GM23338 (cell line): ENCODE measurements at regions not wholly inside any gene's neighbourhood (a gene's known extent, or its start where the extent isn't known, plus 50 kb on each side); places are given as distances from the start of the nearest gene placed in this dataset.
"Not testable (repeated sequence)": the region's sequence is repeated elsewhere in the genome, so short reads cannot be mapped to it uniquely, and the experiment has no call there.

Experiments
- ATAC-seq: fragments of 200-7000 bp; cut with Tn5 transposase; 3 replicates; pipeline ENCODE4 v1.9.1; 2020
- DNase-seq: peaks from one replicate; pipeline ENCODE4 v3.0.0-alpha.2; 2015; ENCODE audit warnings: low spot score
- H2AFZ ChIP-seq: fragments of 200-600 bp; sonication (generic); 2 replicates; pipeline ENCODE4 v1.8.0; 2016; ENCODE audit warnings: antibody characterized with exemption, mild to moderate bottlenecking, moderate library complexity
- H3F3A ChIP-seq: fragments of 200-600 bp; sonication (generic); replicated peaks from 2 replicates; pipeline ENCODE4 v1.8.0; 2017; ENCODE audit warnings: antibody characterized with exemption, mixed run types, low read depth
- H3K27ac ChIP-seq: fragments of 200-600 bp; sonication (generic); 2 replicates; pipeline ENCODE4 v1.6.1; 2016; ENCODE audit warnings: low read depth
- H3K27me3 ChIP-seq: fragments of 200-600 bp; sonication (generic); 2 replicates; pipeline ENCODE4 v1.8.0; 2016; ENCODE audit warnings: mild to moderate bottlenecking, mixed run types, moderate library complexity; ENCODE audit not compliant: insufficient read depth
- H3K36me3 ChIP-seq: fragments of 200-600 bp; sonication (generic); 2 replicates; pipeline ENCODE4 v1.8.0; 2016; ENCODE audit warnings: mild to moderate bottlenecking; ENCODE audit not compliant: insufficient read depth
- H3K4me1 ChIP-seq: fragments of 200-600 bp; sonication (generic); 2 replicates; pipeline ENCODE4 v1.8.0; 2016; ENCODE audit warnings: mild to moderate bottlenecking, moderate library complexity; ENCODE audit not compliant: insufficient read depth
- H3K4me2 ChIP-seq: fragments of 200-600 bp; sonication (generic); 2 replicates; pipeline ENCODE4 v1.7.1; 2017; ENCODE audit warnings: mixed run types
- H3K4me3 ChIP-seq: fragments of 200-600 bp; sonication (generic); 2 replicates; pipeline ENCODE4 v1.6.1; 2016; ENCODE audit warnings: mixed run types
- H3K79me2 ChIP-seq: fragments of 200-600 bp; sonication (generic); replicated peaks from 2 replicates; pipeline ENCODE4 v1.8.0; 2017; ENCODE audit warnings: mild to moderate bottlenecking; ENCODE audit not compliant: insufficient read depth
- H3K9me2 ChIP-seq: fragments of 200-600 bp; sonication (generic); 2 replicates; pipeline ENCODE4 v1.8.0; 2017; ENCODE audit not compliant: insufficient read depth
- H4K20me1 ChIP-seq: fragments of 200-600 bp; sonication (generic); replicated peaks from 2 replicates; pipeline ENCODE4 v1.8.0; 2017; ENCODE audit warnings: mild to moderate bottlenecking; ENCODE audit not compliant: insufficient read depth
- H3K27ac Mint-ChIP-seq: 2 replicates; pipeline ENCODE4 v1.8.0; 2020; ENCODE audit warnings: inconsistent platforms, mild to moderate bottlenecking, moderate library complexity, mixed read lengths
- H3K27me3 Mint-ChIP-seq: 3 replicates; pipeline ENCODE4 v1.8.0; 2022; ENCODE audit warnings: low read depth, mild to moderate bottlenecking, moderate library complexity, mixed read lengths, inconsistent platforms; ENCODE audit not compliant: insufficient read depth, poor library complexity
- H3K36me3 Mint-ChIP-seq: 3 replicates; pipeline ENCODE4 v1.8.0; 2021; ENCODE audit warnings: low read depth, mild to moderate bottlenecking, inconsistent platforms, moderate library complexity, mixed read lengths
- H3K4me1 Mint-ChIP-seq: 3 replicates; pipeline ENCODE4 v1.8.0; 2020; ENCODE audit warnings: mild to moderate bottlenecking, inconsistent platforms, mixed read lengths
- H3K4me3 Mint-ChIP-seq: 3 replicates; pipeline ENCODE4 v1.8.0; 2021; ENCODE audit warnings: moderate library complexity, mild to moderate bottlenecking, inconsistent platforms, mixed read lengths
- H3K9me3 Mint-ChIP-seq: 3 replicates; pipeline ENCODE4 v1.8.0; 2020; ENCODE audit warnings: moderate library complexity, mild to moderate bottlenecking, inconsistent platforms, mixed read lengths
- EZH2 ChIP-seq: fragments of 200-600 bp; sonication (generic); IDR thresholded peaks from one replicate; pipeline ENCODE4 v1.8.0; 2017; ENCODE audit warnings: antibody characterized with exemption, mild to moderate bottlenecking, low read depth; ENCODE audit not compliant: unreplicated experiment
- NANOG ChIP-seq: IDR thresholded peaks from 2 replicates; pipeline ENCODE4 v1.6.1; 2016; ENCODE audit warnings: antibody characterized with exemption, borderline replicate concordance
- POLR2AphosphoS5 ChIP-seq: IDR thresholded peaks from 2 replicates; pipeline ENCODE4 v1.6.1; 2016; ENCODE audit warnings: antibody characterized with exemption, low read depth
- STAT1 ChIP-seq: IDR thresholded peaks from one replicate; pipeline ENCODE4 v1.6.1; 2016; ENCODE audit warnings: antibody characterized with exemption; ENCODE audit not compliant: unreplicated experiment
- ZNF114 ChIP-seq: fragments of 250-450 bp; sonication (Bioruptor Pico); IDR thresholded peaks from 2 replicates; pipeline ENCODE4 v1.5.0; 2020; ENCODE audit warnings: mild to moderate bottlenecking, moderate library complexity
- ZNF331 ChIP-seq: fragments of 250-450 bp; sonication (Bioruptor Pico); IDR thresholded peaks from 2 replicates; pipeline ENCODE4 v1.5.0; 2020; ENCODE audit warnings: low read depth, mild to moderate bottlenecking, moderate library complexity
- TF ChIP-seq, protein P1 (sequence below), 2 experiments: fragments of 200-600 bp in 1 of 2; sonication (generic) in 1 of 2; conservative IDR thresholded peaks; 2 replicates each; pipeline versions ENCODE4 v1.5.1 to v1.6.1; 2016 to 2017; ENCODE audit warnings: antibody characterized with exemption in 2 of 2, low read depth in 2 of 2, mild to moderate bottlenecking in 2 of 2, moderate library complexity in 1 of 2
- TF ChIP-seq, protein P2 (sequence below): IDR thresholded peaks from 2 replicates; pipeline ENCODE4 v1.6.1; 2016; ENCODE audit warnings: antibody characterized with exemption
- TF ChIP-seq, protein P3 (sequence below): fragments of 250-450 bp; sonication (Bioruptor Pico); IDR thresholded peaks from 2 replicates; pipeline ENCODE4 v1.5.0; 2020; ENCODE audit warnings: mild to moderate bottlenecking, moderate library complexity
- TF ChIP-seq, protein P4 (sequence below): IDR thresholded peaks from one replicate; pipeline ENCODE4 v1.6.1; 2018; ENCODE audit warnings: antibody characterized with exemption; ENCODE audit not compliant: unreplicated experiment

DNA sequence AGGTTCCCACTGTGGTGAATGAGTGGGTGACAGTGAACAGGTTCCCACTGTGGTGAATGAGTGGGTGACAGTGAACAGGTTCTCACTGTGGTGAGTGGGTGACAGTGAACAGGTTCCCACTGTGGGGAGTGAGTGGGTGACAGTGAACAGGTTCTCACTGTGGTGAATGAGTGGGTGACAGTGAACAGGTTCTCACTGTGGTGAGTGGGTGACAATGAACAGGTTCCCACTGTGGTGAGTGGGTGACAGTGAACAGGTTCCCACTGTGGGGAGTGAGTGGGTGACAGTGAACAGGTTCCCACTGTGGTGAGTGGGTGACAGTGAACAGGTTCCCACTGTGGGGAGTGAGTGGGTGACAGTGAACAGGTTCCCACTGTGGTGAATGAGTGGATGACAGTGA, 637.6 kb downstream of the UQCRFS1 start:
- not testable (repeated sequence) for H3K9me3 Mint-ChIP-seq, DNase-seq, ATAC-seq, H3K36me3 Mint-ChIP-seq, H3K27ac Mint-ChIP-seq, H3K4me3 Mint-ChIP-seq, H3K4me3 ChIP-seq, H3K27ac ChIP-seq, H3K27me3 Mint-ChIP-seq, H3F3A ChIP-seq, H3K36me3 ChIP-seq, H3K27me3 ChIP-seq, H4K20me1 ChIP-seq, H3K79me2 ChIP-seq, H3K4me2 ChIP-seq, H3K9me2 ChIP-seq, H2AFZ ChIP-seq
- H3K4me1 ChIP-seq = peaks cover 13% of the 10 kb centered on the region; the same call in 1 of the 2 replicates
- H3K4me1 Mint-ChIP-seq = peaks cover 17% of the 10 kb centered on the region

DNA sequence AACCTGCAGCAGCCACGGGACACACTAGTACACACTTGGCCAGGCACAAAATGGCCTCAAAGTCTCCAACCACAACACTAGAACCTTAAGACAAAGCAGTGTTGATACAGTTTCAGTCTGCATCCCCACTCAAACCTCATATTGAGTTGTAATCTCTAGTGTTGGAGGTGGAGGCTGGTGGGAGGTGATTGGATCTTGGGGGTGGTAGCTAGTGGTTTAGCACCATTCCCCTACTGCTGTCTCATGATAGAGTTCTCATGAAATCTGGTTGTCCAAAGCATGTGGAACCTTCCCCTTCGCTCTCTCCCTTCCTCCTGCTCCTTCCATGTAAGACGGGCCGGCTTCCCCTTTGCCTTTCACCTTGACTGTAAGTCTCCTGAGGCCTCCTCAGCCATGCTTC, 638.7 kb downstream of the UQCRFS1 start:
- peaks cover 7% of the 10 kb centered on the region for H3K27me3 Mint-ChIP-seq
- no peaks in the 10 kb centered on the region for H4K20me1 ChIP-seq
- no peak overlapping the region for H3K4me3 Mint-ChIP-seq
- H3K79me2 ChIP-seq = no peaks in the 10 kb centered on the region
- DNase-seq = no peak
- no peak overlapping the region for H3K4me3 ChIP-seq
- H3K36me3 ChIP-seq = no peaks in the 10 kb centered on the region
- peaks cover 6% of the 10 kb centered on the region; the same call in 1 of the 2 replicates for H3K9me2 ChIP-seq
- no peak overlapping the region for H3K27ac Mint-ChIP-seq
- no peak overlapping the region for H3K27ac ChIP-seq
- H3K4me2 ChIP-seq = no peak overlapping the region
- peaks cover 6% of the 10 kb centered on the region; the same call in 2 of the 3 replicates for H3K9me3 Mint-ChIP-seq
- peaks cover 9% of the 10 kb centered on the region; the same call in 1 of the 2 replicates for H3K4me1 ChIP-seq
- no peaks in the 10 kb centered on the region for H3K27me3 ChIP-seq
- no peak overlapping the region for H2AFZ ChIP-seq
- H3K4me1 Mint-ChIP-seq = peaks cover 16% of the 10 kb centered on the region
- H3K36me3 Mint-ChIP-seq = peaks cover 7% of the 10 kb centered on the region; the same call in 2 of the 3 replicates
- H3F3A ChIP-seq = no peaks in the 10 kb centered on the region
- ATAC-seq = no peak
- no peak for TF ChIP-seq ZNF331 (CRISPR knock-in tag)
- TF ChIP-seq ZNF114 (CRISPR knock-in tag) = no peak
- TF ChIP-seq, protein P1, sequence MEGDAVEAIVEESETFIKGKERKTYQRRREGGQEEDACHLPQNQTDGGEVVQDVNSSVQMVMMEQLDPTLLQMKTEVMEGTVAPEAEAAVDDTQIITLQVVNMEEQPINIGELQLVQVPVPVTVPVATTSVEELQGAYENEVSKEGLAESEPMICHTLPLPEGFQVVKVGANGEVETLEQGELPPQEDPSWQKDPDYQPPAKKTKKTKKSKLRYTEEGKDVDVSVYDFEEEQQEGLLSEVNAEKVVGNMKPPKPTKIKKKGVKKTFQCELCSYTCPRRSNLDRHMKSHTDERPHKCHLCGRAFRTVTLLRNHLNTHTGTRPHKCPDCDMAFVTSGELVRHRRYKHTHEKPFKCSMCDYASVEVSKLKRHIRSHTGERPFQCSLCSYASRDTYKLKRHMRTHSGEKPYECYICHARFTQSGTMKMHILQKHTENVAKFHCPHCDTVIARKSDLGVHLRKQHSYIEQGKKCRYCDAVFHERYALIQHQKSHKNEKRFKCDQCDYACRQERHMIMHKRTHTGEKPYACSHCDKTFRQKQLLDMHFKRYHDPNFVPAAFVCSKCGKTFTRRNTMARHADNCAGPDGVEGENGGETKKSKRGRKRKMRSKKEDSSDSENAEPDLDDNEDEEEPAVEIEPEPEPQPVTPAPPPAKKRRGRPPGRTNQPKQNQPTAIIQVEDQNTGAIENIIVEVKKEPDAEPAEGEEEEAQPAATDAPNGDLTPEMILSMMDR (conservative IDR thresholded peaks at IDR 0.05; ENCODE audit: low read depth in 2 of 2) = no peak
- TF ChIP-seq STAT1 = no peak
- TF ChIP-seq NANOG = no peak
- TF ChIP-seq POLR2AphosphoS5 = no peak
- TF ChIP-seq, protein P2, sequence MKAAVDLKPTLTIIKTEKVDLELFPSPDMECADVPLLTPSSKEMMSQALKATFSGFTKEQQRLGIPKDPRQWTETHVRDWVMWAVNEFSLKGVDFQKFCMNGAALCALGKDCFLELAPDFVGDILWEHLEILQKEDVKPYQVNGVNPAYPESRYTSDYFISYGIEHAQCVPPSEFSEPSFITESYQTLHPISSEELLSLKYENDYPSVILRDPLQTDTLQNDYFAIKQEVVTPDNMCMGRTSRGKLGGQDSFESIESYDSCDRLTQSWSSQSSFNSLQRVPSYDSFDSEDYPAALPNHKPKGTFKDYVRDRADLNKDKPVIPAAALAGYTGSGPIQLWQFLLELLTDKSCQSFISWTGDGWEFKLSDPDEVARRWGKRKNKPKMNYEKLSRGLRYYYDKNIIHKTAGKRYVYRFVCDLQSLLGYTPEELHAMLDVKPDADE = no peak
- TF ChIP-seq, protein P3, sequence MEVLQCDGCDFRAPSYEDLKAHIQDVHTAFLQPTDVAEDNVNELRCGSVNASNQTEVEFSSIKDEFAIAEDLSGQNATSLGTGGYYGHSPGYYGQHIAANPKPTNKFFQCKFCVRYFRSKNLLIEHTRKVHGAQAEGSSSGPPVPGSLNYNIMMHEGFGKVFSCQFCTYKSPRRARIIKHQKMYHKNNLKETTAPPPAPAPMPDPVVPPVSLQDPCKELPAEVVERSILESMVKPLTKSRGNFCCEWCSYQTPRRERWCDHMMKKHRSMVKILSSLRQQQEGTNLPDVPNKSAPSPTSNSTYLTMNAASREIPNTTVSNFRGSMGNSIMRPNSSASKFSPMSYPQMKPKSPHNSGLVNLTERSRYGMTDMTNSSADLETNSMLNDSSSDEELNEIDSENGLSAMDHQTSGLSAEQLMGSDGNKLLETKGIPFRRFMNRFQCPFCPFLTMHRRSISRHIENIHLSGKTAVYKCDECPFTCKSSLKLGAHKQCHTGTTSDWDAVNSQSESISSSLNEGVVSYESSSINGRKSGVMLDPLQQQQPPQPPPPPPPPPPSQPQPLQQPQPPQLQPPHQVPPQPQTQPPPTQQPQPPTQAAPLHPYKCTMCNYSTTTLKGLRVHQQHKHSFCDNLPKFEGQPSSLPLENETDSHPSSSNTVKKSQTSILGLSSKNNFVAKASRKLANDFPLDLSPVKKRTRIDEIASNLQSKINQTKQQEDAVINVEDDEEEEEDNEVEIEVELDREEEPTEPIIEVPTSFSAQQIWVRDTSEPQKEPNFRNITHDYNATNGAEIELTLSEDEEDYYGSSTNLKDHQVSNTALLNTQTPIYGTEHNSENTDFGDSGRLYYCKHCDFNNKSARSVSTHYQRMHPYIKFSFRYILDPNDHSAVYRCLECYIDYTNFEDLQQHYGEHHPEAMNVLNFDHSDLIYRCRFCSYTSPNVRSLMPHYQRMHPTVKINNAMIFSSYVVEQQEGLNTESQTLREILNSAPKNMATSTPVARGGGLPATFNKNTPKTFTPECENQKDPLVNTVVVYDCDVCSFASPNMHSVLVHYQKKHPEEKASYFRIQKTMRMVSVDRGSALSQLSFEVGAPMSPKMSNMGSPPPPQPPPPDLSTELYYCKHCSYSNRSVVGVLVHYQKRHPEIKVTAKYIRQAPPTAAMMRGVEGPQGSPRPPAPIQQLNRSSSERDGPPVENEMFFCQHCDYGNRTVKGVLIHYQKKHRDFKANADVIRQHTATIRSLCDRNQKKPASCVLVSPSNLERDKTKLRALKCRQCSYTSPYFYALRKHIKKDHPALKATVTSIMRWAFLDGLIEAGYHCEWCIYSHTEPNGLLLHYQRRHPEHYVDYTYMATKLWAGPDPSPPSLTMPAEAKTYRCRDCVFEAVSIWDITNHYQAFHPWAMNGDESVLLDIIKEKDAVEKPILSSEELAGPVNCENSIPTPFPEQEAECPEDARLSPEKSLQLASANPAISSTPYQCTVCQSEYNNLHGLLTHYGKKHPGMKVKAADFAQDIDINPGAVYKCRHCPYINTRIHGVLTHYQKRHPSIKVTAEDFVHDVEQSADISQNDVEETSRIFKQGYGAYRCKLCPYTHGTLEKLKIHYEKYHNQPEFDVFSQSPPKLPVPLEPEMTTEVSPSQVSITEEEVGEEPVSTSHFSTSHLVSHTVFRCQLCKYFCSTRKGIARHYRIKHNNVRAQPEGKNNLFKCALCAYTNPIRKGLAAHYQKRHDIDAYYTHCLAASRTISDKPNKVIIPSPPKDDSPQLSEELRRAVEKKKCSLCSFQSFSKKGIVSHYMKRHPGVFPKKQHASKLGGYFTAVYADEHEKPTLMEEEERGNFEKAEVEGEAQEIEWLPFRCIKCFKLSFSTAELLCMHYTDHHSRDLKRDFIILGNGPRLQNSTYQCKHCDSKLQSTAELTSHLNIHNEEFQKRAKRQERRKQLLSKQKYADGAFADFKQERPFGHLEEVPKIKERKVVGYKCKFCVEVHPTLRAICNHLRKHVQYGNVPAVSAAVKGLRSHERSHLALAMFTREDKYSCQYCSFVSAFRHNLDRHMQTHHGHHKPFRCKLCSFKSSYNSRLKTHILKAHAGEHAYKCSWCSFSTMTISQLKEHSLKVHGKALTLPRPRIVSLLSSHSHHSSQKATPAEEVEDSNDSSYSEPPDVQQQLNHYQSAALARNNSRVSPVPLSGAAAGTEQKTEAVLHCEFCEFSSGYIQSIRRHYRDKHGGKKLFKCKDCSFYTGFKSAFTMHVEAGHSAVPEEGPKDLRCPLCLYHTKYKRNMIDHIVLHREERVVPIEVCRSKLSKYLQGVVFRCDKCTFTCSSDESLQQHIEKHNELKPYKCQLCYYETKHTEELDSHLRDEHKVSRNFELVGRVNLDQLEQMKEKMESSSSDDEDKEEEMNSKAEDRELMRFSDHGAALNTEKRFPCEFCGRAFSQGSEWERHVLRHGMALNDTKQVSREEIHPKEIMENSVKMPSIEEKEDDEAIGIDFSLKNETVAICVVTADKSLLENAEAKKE (CRISPR knock-in tag) = no peak
- TF ChIP-seq, protein P4, sequence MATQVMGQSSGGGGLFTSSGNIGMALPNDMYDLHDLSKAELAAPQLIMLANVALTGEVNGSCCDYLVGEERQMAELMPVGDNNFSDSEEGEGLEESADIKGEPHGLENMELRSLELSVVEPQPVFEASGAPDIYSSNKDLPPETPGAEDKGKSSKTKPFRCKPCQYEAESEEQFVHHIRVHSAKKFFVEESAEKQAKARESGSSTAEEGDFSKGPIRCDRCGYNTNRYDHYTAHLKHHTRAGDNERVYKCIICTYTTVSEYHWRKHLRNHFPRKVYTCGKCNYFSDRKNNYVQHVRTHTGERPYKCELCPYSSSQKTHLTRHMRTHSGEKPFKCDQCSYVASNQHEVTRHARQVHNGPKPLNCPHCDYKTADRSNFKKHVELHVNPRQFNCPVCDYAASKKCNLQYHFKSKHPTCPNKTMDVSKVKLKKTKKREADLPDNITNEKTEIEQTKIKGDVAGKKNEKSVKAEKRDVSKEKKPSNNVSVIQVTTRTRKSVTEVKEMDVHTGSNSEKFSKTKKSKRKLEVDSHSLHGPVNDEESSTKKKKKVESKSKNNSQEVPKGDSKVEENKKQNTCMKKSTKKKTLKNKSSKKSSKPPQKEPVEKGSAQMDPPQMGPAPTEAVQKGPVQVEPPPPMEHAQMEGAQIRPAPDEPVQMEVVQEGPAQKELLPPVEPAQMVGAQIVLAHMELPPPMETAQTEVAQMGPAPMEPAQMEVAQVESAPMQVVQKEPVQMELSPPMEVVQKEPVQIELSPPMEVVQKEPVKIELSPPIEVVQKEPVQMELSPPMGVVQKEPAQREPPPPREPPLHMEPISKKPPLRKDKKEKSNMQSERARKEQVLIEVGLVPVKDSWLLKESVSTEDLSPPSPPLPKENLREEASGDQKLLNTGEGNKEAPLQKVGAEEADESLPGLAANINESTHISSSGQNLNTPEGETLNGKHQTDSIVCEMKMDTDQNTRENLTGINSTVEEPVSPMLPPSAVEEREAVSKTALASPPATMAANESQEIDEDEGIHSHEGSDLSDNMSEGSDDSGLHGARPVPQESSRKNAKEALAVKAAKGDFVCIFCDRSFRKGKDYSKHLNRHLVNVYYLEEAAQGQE = no peak
- no peak for TF ChIP-seq EZH2
